Left lung (tissue), 4 donors: ENCODE measurements at regions not wholly inside any gene's neighbourhood (a gene's known extent, or its start where the extent isn't known, plus 50 kb on each side); places are given as distances from the start of the nearest gene placed in this dataset.

ENCODE experiments used
- ATAC-seq: fragments of 200-7000 bp; cut with Tn5 transposase; one replicate; pipeline ENCODE4 v1.9.1; 2020; ENCODE audit warnings: moderate library complexity
- DNase-seq, 4 donors: peaks; one replicate each; pipeline ENCODE4 v3.0.0-alpha.2; 2013 to 2020
- H3K27ac ChIP-seq, 2 donors: fragments of 200-600 bp; sonication (generic) in 1 of 2; one replicate each; pipeline versions ENCODE4 v1.5.0 to v1.8.0; 2020 to 2021
- H3K27me3 ChIP-seq, 2 donors: fragments of 200-600 bp; sonication (generic) in 1 of 2; one replicate each; pipeline versions ENCODE4 v1.5.0 to v1.8.0; 2020 to 2021
- H3K36me3 ChIP-seq, 2 donors: fragments of 200-600 bp; sonication (generic) in 1 of 2; one replicate each; pipeline versions ENCODE4 v1.5.0 to v1.8.0; 2020 to 2021
- H3K4me1 ChIP-seq, 2 donors: fragments of 200-600 bp; one replicate each; pipeline ENCODE4 v1.8.0; 2021
- H3K4me3 ChIP-seq, 2 donors: fragments of 200-600 bp; sonication (generic) in 1 of 2; one replicate each; pipeline versions ENCODE4 v1.5.0 to v1.8.0; 2020 to 2021; ENCODE audit warnings: mild to moderate bottlenecking in 1 of 2
- H3K9me3 ChIP-seq, 2 donors: fragments of 200-600 bp; sonication (generic) in 1 of 2; one replicate each; pipeline versions ENCODE4 v1.5.0 to v1.8.0; 2020 to 2021
- intact Hi-C, 2 donors: fragments of 100-400 bp; cut with DNase I; formaldehyde crosslinking; loops; one replicate each; pipeline versions ENCODE4 v1.11.2 to v1.14.2; 2022
- TF ChIP-seq, protein P1 (sequence below), 2 donors: fragments of 200-600 bp; sonication (generic) in 1 of 2; IDR thresholded peaks; one replicate each; pipeline versions ENCODE4 v1.5.0 to v1.8.0; 2021; ENCODE audit warnings: antibody characterized with exemption in 2 of 2
- donor health status: DM: no; HTN: yes; CAD: no.
- donor health status: DM: no; HTN: no; CAD: no.

DNA sequence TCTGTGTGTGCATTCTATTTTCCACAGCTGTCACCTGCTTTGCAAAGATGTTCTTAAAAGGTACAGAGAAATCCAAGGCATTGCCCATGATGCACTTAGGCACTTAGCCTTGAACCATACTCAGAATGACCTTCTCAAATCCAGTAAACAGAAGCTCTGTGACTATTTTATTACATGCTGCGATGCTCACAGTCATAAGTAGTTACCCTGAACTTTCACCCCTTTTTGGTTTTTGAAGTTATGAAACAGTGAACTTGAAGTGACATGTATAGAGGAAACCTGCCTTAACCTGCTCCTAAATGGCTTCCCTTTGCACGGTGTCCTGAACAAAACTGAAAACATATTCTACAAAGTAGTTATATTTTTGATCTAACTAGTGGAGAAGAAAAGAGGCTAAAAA is 100.4 kb downstream of the SLC10A2 start:
- Histone ChIP-seq H3K4me3 (no peak overlapping the region), H3K27me3 (no peaks in the 10 kb centered on the region), H3K4me1 (no peaks in the 10 kb centered on the region), H3K27ac (no peak overlapping the region), H3K36me3 (no peaks in the 10 kb centered on the region), H3K9me3 (no peaks in the 10 kb centered on the region)
- ATAC-seq (no peak), DNase-seq (no peak)
- TF ChIP-seq, protein P1, sequence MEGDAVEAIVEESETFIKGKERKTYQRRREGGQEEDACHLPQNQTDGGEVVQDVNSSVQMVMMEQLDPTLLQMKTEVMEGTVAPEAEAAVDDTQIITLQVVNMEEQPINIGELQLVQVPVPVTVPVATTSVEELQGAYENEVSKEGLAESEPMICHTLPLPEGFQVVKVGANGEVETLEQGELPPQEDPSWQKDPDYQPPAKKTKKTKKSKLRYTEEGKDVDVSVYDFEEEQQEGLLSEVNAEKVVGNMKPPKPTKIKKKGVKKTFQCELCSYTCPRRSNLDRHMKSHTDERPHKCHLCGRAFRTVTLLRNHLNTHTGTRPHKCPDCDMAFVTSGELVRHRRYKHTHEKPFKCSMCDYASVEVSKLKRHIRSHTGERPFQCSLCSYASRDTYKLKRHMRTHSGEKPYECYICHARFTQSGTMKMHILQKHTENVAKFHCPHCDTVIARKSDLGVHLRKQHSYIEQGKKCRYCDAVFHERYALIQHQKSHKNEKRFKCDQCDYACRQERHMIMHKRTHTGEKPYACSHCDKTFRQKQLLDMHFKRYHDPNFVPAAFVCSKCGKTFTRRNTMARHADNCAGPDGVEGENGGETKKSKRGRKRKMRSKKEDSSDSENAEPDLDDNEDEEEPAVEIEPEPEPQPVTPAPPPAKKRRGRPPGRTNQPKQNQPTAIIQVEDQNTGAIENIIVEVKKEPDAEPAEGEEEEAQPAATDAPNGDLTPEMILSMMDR (IDR thresholded peaks at IDR 0.05), result no peak
- intact Hi-C loops, result no loop called here

DNA sequence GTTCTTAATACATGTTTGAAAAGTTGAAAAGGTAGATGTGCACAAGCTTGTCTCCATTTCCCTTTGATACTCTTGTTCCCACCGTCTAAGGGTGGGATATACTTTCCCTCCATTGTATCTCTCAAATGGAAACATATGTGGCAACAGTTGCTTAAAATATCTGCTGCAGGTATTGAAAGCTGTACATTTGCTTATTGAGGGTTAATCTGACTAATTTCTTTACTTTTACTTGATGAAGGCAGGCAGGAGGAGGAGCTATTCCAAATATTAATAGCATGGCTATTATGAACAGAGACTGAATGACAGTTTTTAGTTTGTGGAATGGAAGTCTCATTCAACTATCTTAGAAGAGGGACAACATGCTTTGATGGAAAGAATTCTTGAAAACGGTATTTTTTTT is 103.8 kb downstream of the SLC10A2 start:
- TF ChIP-seq, protein P1 (IDR thresholded peaks at IDR 0.05), result no peak
- Histone ChIP-seq H3K27me3 (no peaks in the 10 kb centered on the region), H3K4me1 (no peaks in the 10 kb centered on the region), H3K9me3 (no peaks in the 10 kb centered on the region), H3K27ac (no peak overlapping the region), H3K4me3 (no peak overlapping the region), H3K36me3 (no peaks in the 10 kb centered on the region)
- intact Hi-C loops, result no loop called here
- DNase-seq, result no peak
- ATAC-seq, result no peak

DNA sequence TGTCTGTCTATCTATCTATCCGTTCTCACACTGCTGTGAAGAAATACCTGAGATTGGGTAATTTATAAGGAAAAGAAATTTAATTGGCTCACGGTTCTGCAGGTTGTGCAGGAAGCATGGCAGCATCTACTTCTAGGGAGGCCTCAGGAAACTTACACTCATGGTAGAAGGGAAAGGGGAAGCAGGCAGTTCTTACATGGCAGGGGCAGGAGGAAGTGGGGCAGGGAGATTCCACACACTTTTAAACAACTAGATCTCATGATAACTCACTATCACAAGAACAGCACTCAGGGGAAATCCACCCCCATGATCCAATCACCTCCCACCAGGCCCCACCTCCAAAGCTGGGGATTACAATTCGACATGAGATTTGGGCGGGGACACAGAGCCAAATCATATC is 105.3 kb downstream of the SLC10A2 start:
- TF ChIP-seq, protein P1 (IDR thresholded peaks at IDR 0.05), result no peak
- intact Hi-C loops, result no loop called here
- Histone ChIP-seq H3K9me3 (no peaks in the 10 kb centered on the region), H3K4me3 (no peak overlapping the region), H3K27ac (no peak overlapping the region), H3K4me1 (no peaks in the 10 kb centered on the region), H3K27me3 (no peaks in the 10 kb centered on the region), H3K36me3 (no peaks in the 10 kb centered on the region)
- ATAC-seq, result no peak
- DNase-seq, result no peak

GRCh38 chr13:102956449-102956848 is 109.8 kb downstream of the SLC10A2 start:
- no peaks in the 10 kb centered on the region for H3K36me3 ChIP-seq
- TF ChIP-seq, protein P1 (IDR thresholded peaks at IDR 0.05), result no peak
- ATAC-seq, result no peak
- DNase-seq, result peak in 2 of 4 donors; percentile 13 to 68
- H3K27me3 ChIP-seq, result no peaks in the 10 kb centered on the region
- no peak overlapping the region for H3K4me3 ChIP-seq
- no peaks in the 10 kb centered on the region for H3K9me3 ChIP-seq
- H3K27ac ChIP-seq, result no peak overlapping the region
- H3K4me1 ChIP-seq, result no peaks in the 10 kb centered on the region
- intact Hi-C loops, result no loop called here

DNA sequence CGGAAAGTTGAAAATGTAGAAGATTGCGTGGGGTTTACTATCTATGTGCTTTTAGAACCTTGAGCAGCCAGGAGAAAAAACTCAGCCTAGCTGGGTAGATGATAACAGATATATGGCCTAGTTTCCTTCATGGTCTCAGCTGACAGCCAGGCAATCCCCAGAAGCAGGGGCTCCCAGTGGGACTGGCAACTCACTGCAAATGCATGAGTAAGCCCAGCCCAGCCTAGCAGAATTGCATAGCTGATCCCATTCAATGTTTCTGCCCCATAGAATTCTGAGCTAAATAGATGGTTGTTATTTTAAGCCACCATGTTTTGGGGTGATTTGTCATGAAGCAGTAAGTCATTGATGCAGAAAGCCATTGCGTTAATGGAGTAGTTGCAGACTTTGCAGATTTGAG is 108.5 kb downstream of the ERCC5 start:
- TF ChIP-seq, protein P1 (IDR thresholded peaks at IDR 0.05), result no peak
- H3K4me1 ChIP-seq, result no peaks in the 10 kb centered on the region
- ATAC-seq, result no peak
- no peak for DNase-seq
- no peaks in the 10 kb centered on the region for H3K27me3 ChIP-seq
- intact Hi-C loops, result no loop called here
- no peak overlapping the region for H3K27ac ChIP-seq
- no peaks in the 10 kb centered on the region for H3K9me3 ChIP-seq
- no peak overlapping the region for H3K4me3 ChIP-seq
- H3K36me3 ChIP-seq, result no peaks in the 10 kb centered on the region
